Activated CD4-positive, alpha-beta T cell treated with anti-CD3 and anti-CD28 coated beads, Interleukin-10, Interleukin-2, amounts not matched to agents 100 ng/mL and 50 ng/mL, durations not matched to agents 16 hours and 8 hours (primary cell): ENCODE measurements at regions not wholly inside any gene's neighbourhood (a gene's known extent, or its start where the extent isn't known, plus 50 kb on each side); places are given as distances from the start of the nearest gene placed in this dataset.
"Not testable (repeated sequence)": the region's sequence is repeated elsewhere in the genome, so short reads cannot be mapped to it uniquely, and the experiment has no call there.

Experiments used
- DNase-seq: peaks from one replicate; pipeline ENCODE4 v3.0.0-alpha.2; 2020

GRCh38 chr2:16035747-16036745 lies 95.7 kb downstream of the MYCN start:
- no peak for DNase-seq

GRCh38 chr2:16034975-16035746 lies 94.8 kb downstream of the MYCN start:
- no peak for DNase-seq

DNA sequence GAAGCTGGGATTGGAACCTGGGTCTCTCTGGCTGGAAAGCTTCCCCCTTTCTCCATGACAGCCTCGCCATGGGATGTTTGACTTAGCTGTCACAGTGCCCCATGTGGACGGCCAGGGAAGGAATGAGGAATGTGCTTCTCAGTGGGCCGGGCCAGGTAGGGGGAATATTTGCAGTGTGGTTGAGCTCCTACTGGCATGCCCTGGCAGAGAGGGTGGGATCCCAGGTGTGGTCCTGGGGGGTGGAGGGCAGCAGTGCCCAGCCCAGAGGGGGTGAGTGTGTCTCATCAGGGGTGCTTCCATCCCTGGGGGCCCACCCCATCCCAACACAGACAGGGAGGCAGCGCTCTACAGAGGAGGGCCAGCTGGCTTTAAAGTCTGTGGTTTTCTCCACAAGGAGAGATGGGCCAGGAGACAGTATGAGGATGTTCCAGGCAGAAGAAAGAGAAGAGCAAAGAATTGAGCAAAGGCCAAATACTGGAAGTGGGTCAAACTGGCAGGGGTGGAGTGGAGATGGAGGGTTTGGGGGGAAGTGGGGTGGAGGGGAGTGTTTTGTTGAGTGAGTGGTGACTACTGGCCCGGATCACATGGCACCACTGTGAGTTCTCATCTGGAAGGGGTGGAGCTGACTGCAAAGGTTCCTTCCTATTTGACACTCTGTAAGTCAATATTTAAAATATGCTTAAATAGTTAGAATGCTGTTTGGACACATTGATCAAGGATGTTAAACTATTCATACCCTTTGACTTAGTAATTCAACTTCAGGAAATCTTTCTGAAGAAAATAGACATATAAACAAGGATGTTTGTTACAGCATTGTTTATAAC lies 94.0 kb downstream of the MYCN start:
- no peak for DNase-seq

GRCh38 chr2:16033032-16033293 lies 92.6 kb downstream of the MYCN start:
- no peak for DNase-seq

DNA sequence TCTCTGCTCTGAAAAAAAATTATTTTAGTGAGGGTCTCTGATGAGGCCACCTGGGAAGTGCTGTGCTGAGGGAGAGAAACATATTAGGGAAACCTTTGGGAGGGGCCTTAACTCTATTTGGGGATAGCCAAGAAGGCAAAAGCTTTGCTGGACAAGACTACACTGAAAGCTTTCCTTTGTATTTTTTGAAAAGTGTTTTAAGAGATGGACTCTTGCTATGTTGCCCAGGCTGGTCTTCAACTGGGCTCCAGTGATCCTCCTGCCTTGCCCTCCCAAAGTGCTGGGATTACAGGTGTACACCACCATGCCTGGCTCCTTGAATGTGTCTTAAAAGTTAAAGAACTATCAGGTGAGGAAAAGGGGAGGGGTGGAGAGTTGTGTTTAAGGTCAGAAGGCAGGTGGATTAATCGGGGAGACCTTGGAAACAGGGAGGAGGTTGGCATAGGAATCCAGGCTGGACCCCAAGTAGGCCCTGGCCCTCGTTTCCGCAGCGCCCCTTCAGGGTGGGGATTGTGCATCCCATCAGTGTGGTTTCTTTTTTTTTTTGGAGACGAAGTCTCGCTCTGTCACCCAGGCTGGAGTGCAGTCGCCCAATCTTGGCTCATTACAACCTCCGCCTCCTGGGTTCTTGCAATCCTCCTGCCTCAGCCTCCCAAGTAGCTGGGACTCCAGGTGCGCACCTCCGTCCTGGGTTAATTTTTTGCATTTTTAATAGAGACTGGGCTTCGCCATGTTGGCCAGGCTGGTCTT lies 92.1 kb downstream of the MYCN start:
- DNase-seq = no peak

- no peak for DNase-seq
Measured at GRCh38 chr2:16031848-16032159, 91.5 kb downstream of the MYCN start.

DNA sequence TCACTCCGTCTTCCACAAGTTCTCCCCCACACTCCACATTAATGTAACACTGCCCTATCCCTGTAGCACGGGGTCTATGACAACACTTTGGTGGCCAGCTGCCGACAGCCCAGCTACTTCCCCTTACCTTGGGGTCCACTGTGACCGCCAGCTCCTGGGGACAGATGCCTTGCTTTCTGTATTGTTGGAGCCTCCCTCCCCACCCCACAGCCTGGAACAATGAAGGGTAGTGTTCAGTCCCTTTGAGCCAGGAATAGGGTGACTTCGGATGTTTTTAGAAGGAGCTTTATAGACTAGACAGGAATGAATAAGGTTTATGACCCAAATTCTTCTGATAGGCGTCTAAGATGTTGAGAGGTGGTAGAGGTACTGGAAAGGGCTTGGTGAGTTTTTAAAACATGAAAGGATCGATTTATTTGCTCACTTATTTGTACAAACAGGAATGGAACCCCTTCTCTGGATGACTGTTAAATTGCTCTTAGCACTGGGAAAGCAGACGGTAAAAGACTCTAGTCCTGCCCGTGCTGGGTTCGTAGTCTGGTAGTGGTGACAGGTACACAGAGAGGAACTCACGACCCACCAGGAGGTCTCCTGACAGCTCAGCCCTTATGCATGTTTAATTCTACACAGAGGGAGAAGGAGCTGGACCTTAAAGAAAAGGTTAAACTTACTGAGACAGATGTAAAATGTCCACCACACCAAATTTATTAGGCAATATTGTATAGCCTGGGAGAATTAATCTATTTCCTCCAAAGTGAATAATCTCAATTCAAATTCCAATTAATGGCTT lies 90.9 kb downstream of the MYCN start:
- DNase-seq = no peak

DNA sequence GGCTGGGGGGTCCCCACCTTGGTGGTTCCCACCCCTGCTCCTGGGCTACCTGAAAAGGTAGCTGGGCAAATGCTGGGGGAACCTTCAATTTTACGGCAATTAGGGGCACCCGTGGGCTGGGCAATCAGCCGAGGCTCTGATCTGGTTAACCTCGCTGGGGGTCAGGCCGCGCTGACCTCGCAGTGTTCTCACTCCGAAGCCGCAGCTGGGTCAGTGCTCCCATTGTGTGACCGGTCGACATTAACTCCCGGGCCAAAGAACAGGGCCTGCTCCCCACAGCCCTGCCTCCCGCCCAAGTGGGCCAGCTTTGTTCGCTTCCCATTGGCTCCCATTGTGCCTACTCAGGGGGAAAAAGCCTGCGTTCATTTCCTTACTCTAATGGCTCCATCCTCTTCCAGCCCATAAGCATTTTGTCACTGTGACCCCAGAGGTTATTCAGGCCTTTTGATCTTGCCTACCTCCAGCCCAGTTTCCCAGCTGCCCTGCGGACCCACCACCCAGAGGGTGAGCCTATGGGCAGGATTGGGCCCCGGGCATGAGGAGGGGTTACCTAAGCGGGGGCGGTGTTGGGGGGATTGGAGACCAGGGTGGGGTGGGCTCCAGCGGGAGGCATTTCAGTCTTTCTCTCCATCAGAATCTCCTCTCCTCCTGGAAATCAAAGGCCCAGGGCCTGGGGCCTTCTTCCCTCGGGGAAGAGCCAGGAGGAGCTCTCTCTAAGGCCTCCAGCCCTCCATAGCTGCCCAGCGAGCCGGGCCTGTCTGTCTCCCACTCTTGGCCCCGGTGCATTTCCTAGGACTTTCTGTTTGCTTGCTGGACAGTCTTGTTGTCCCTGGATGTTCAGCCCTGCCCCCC lies 90.1 kb downstream of the MYCN start:
- no peak for DNase-seq

DNA sequence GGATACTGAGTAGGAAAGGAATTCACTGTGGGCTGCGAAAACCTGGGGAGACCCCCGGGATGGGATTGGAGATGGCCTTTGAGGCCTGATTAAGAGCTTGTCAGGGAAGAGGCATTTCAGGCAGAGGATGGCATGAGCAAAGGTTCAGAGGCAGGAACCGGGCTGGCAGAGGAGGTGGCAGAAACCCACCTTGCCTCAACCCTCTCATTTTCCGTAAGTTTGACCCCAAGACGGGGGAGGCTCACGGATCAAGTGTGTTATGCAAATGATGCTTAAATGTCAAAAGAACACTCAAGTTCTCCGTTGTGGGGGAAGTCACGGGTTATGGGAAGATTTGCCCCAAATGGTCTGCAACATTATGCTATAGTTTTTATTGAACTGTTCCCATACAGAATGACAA lies 88.3 kb downstream of the MYCN start:
- no peak for DNase-seq

- DNase-seq = no peak
Measured at GRCh38 chr2:16026816-16027501, 86.6 kb downstream of the MYCN start.

- no peak for DNase-seq
Measured at GRCh38 chr2:16025876-16026640, 85.7 kb downstream of the MYCN start.

DNA sequence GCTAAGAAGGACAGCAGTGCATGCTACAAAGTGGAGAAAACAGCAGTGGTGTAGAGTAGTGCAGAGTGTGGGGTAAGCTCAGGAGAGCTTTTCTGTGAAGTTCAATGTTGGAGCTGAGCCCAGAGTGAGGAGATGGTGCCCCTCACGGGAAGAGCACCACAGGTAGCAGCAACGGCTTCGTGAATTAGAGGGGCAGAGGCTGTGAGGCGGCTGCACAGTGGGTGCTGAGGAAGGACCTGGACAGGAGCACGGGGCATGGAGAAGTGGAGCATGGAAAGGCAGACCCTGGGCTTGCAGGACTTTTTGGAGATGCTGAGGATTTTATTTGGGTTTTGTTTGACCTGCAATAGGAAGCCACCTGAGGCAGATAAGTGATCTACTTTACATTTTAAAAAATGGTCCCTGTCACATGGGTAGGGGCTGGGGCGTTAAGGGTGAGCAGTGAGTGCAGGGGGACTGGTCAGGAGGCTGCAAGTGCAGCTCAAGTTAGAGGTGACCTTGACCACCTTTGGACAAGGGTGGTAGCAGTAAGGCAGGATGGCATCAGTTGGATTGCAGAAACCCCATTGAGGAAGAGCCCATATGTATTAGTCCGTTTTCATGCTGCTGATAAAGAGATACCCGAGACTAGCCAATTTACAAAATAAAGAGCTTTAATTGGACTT lies 85.0 kb downstream of the MYCN start:
- no peak for DNase-seq

- not testable (repeated sequence) for DNase-seq
Measured at GRCh38 chr2:16024628-16025027, 84.3 kb downstream of the MYCN start.

- DNase-seq = no peak
Measured at GRCh38 chr2:16023506-16024360, 83.4 kb downstream of the MYCN start.

- no peak for DNase-seq
Measured at GRCh38 chr2:16022548-16023240, 82.3 kb downstream of the MYCN start.

- no peak for DNase-seq
Measured at GRCh38 chr2:16021611-16022363, 81.4 kb downstream of the MYCN start.
